ENCODE measurements at regions not wholly inside any gene's neighbourhood (a gene's known extent, or its start where the extent isn't known, plus 50 kb on each side); places are given as distances from the start of the nearest gene placed in this dataset.
"Not testable (repeated sequence)": the region's sequence is repeated elsewhere in the genome, so short reads cannot be mapped to it uniquely, and the experiment has no call there.

DNA sequence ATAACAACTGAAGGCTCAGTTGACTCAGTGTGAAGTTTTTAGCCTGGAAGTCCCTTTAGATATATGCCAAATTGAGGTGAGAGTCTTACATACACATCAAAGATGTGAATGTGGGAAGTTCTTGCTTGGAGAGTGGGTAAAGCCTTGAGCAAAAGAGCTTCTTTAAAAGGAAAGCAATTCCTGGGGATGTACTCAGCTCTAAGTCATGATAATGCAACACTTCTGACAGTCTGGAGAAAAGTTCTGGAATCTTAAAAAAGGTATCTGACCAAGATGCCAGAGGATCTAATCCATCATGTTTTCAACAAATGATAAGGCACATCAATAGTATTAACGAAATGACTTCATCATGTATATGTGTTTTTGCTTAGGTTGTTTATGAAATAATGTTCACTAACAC, 351.2 kb downstream of the CDH19 start:
- H3K4me1 ChIP-seq (ENCODE audit: insufficient read depth, low read length) = peaks cover 8% of the 10 kb centered on the region
- no peak overlapping the region for H2AFZ ChIP-seq (ENCODE audit: low read depth, low read length)
- H3K27me3 ChIP-seq (ENCODE audit: insufficient read depth, low read length) = no peaks in the 10 kb centered on the region
- no peaks in the 10 kb centered on the region for H3K36me3 ChIP-seq (ENCODE audit: insufficient read depth, low read length)
- no peak overlapping the region for H3K4me3 ChIP-seq (ENCODE audit: low read length)
- no peaks in the 10 kb centered on the region for H3K9me3 ChIP-seq (ENCODE audit: low read length)

DNA sequence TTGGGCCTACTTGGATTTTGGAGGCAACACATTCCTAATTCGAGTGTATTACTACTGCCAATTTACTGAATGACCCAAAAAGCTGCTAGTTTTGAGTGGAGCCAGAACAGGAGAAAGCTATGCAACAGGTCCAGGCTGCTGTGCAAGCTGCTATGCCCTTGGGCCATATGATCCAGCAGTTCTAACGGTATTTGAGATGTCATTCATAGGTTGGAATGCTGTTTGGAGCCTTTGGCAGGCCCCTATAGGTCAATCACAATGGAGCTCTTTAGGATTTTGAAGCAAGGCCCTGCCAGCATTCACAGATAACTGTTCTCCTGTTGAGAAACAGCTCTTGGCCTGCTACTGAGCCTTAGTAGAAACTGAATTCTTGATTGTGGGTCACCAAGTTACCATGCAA, 368.7 kb downstream of the CDH19 start:
- Histone ChIP-seq H3K9me3 (ENCODE audit: low read length) (no peaks in the 10 kb centered on the region), H2AFZ (ENCODE audit: low read depth, low read length) (no peak overlapping the region), H3K4me3 (ENCODE audit: low read length) (no peak overlapping the region), H3K4me1 (ENCODE audit: insufficient read depth, low read length) (no peaks in the 10 kb centered on the region), H3K27me3 (ENCODE audit: insufficient read depth, low read length) (no peaks in the 10 kb centered on the region), H3K36me3 (ENCODE audit: insufficient read depth, low read length) (no peaks in the 10 kb centered on the region)

DNA sequence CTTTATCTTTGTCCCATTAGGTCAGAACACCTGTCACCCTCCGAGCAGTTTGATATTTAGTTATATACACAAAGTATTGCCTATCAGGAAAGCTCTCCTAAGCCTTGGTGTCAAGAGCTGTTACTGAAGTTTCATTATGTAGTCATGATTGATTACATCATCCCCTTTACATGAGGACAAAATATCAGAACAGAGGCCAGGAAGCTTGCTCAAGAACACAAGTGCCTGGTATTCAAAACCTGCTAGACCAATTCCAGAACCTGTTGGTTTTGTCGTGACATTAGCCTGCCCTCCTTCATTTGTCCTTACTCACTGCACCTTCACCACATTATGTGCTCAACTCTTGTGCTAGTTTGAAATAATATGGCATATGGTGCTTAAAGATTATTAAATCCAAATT, 377.1 kb downstream of the CDH19 start:
- Histone ChIP-seq H3K36me3 (ENCODE audit: insufficient read depth, low read length) (no peaks in the 10 kb centered on the region), H3K27me3 (ENCODE audit: insufficient read depth, low read length) (no peaks in the 10 kb centered on the region), H3K9me3 (ENCODE audit: low read length) (no peaks in the 10 kb centered on the region), H3K4me1 (ENCODE audit: insufficient read depth, low read length) (peaks cover 18% of the 10 kb centered on the region), H3K4me3 (ENCODE audit: low read length) (no peak overlapping the region), H2AFZ (ENCODE audit: low read depth, low read length) (no peak overlapping the region)

DNA sequence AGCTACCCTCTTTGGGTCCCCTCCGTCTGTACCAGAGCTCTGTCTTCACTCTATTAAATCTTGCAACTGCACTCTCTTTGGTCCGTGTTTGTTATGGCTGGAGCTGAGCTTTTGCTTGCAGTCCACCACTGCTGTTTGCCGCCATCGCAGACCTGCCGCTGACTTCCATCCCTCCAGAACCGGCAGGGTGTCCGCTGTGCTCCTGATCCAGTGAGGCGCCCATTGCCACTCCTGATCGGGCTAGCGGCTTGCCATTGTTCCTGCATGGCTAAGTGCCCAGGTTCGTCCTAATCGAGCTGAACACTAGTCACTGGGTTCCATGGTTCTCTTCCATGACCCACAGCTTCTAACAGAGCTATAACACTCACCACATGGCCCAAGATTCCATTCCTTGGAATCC, 380.6 kb downstream of the CDH19 start:
- not testable (repeated sequence) for H3K4me3 ChIP-seq (ENCODE audit: low read length); H2AFZ ChIP-seq (ENCODE audit: low read depth, low read length); H3K27me3 ChIP-seq (ENCODE audit: insufficient read depth, low read length); H3K36me3 ChIP-seq (ENCODE audit: insufficient read depth, low read length); H3K9me3 ChIP-seq (ENCODE audit: low read length)
- peaks cover 16% of the 10 kb centered on the region for H3K4me1 ChIP-seq (ENCODE audit: insufficient read depth, low read length)

DNA sequence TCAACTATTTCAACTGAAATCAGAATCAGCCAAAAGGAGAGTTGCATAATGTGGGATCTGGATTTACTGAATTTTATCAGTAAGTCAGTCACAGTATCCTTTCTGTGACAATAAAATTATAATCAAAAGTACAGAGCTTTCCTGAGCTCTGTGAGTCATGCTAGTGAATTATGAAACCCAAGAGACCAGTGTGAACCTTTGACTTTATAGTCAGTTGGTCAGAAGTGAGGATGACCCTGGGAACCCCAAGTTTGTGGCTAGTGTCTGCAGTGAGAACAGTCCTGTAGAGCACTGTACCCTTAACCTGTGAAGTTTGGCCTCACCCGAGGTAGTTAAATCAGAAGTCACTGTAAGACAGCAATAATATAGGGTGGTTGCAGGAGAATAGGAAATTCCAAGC, 381.7 kb downstream of the CDH19 start:
- Histone ChIP-seq H3K27me3 (ENCODE audit: insufficient read depth, low read length) (no peaks in the 10 kb centered on the region), H3K9me3 (ENCODE audit: low read length) (no peaks in the 10 kb centered on the region), H3K4me1 (ENCODE audit: insufficient read depth, low read length) (peaks cover 7% of the 10 kb centered on the region)

DNA sequence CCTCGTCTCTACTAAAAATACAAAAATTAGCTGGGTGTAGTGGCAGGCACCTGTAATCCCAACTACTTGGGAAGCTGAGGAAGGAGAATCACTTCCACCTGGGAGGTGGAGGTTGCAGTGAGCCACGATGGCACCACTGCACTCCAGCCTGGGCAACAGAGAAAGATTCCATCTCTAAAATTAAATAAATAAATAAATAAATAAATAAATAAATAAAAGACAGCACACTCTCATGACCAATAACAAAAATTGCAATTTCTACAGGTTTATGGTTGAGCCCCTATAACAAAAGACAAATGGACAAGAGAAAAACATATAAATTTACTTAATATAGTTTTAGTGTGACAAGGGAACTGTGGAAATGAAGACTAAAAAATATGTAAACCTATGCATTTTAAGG, 384.1 kb downstream of the CDH19 start:
- Histone ChIP-seq H2AFZ (ENCODE audit: low read depth, low read length) (no peak overlapping the region), H3K4me1 (ENCODE audit: insufficient read depth, low read length) (no peaks in the 10 kb centered on the region), H3K27me3 (ENCODE audit: insufficient read depth, low read length) (no peaks in the 10 kb centered on the region), H3K36me3 (ENCODE audit: insufficient read depth, low read length) (no peaks in the 10 kb centered on the region), H3K4me3 (ENCODE audit: low read length) (no peak overlapping the region), H3K9me3 (ENCODE audit: low read length) (no peaks in the 10 kb centered on the region)

More for the DNA sequence above, 381.7 kb downstream of the CDH19 start:
- Histone ChIP-seq H2AFZ (ENCODE audit: low read depth, low read length) (no peak overlapping the region), H3K36me3 (ENCODE audit: insufficient read depth, low read length) (no peaks in the 10 kb centered on the region), H3K4me3 (ENCODE audit: low read length) (no peak overlapping the region)

DNA sequence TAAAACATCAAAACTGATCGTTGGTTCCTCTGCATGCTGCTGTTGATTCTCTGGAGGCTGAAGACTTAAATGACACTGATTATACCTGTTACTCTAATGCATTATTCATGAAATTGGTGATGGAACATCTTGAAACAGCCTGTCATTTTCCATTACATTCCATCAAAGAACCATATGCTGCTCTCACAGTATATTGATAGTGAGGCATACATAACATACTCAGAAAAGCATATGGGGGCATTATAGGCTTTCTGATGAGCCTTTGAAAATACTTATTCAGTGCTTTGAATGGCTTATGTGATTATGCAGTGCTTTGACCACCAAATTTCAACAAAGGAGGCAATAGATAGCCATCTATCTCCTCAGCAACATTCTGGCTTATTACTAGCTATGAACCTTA, 392.1 kb downstream of the CDH19 start:
- no peaks in the 10 kb centered on the region for H3K9me3 ChIP-seq (ENCODE audit: low read length)
- H3K27me3 ChIP-seq (ENCODE audit: insufficient read depth, low read length) = no peaks in the 10 kb centered on the region
- H3K36me3 ChIP-seq (ENCODE audit: insufficient read depth, low read length) = no peaks in the 10 kb centered on the region
- H3K4me3 ChIP-seq (ENCODE audit: low read length) = no peak overlapping the region
- no peaks in the 10 kb centered on the region for H3K4me1 ChIP-seq (ENCODE audit: insufficient read depth, low read length)
- H2AFZ ChIP-seq (ENCODE audit: low read depth, low read length) = no peak overlapping the region

DNA sequence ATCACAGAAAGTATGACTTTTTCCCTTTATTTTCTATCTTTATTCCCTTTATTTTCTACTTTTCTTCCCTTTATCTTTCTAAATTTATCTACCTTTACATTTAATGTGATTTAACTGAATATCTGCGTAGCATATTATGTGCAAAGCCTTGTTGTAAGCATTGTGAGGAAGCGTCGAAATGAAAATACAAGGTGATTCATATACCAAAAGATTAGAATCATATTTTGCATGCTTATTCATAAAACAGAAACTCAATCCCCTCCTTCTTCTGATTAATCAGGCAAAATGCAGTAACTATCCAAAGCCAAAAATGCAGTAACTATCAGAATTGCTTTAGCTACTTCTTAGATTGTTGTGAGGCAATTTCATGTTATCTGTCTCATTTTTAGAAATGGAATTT, 393.0 kb downstream of the CDH19 start:
- no peak overlapping the region for H3K4me3 ChIP-seq (ENCODE audit: low read length)
- H3K27me3 ChIP-seq (ENCODE audit: insufficient read depth, low read length) = no peaks in the 10 kb centered on the region
- no peaks in the 10 kb centered on the region for H3K4me1 ChIP-seq (ENCODE audit: insufficient read depth, low read length)
- H3K36me3 ChIP-seq (ENCODE audit: insufficient read depth, low read length) = no peaks in the 10 kb centered on the region
- no peaks in the 10 kb centered on the region for H3K9me3 ChIP-seq (ENCODE audit: low read length)
- H2AFZ ChIP-seq (ENCODE audit: low read depth, low read length) = no peak overlapping the region

DNA sequence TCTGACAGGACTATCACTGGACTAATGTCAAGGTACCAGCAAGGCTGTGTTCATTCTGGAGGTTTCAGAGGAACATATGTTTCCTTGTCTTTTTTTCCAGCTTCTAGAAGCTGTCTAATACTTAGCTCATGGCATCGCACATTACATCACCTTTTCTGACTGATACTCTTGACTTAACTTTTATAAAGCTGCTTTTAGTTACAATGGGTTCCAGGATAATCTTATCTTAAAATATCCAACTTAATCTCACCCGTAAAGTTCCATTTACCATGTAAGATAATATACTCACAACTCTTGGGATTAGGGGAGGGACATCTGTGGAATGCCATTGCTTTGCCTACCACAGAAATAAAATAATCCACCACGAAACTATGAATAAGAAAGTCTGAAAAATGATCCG, 394.2 kb downstream of the CDH19 start:
- H3K36me3 ChIP-seq (ENCODE audit: insufficient read depth, low read length) = no peaks in the 10 kb centered on the region
- no peaks in the 10 kb centered on the region for H3K27me3 ChIP-seq (ENCODE audit: insufficient read depth, low read length)
- H3K4me3 ChIP-seq (ENCODE audit: low read length) = no peak overlapping the region
- H3K4me1 ChIP-seq (ENCODE audit: insufficient read depth, low read length) = no peaks in the 10 kb centered on the region
- H2AFZ ChIP-seq (ENCODE audit: low read depth, low read length) = no peak overlapping the region
- no peaks in the 10 kb centered on the region for H3K9me3 ChIP-seq (ENCODE audit: low read length)

DNA sequence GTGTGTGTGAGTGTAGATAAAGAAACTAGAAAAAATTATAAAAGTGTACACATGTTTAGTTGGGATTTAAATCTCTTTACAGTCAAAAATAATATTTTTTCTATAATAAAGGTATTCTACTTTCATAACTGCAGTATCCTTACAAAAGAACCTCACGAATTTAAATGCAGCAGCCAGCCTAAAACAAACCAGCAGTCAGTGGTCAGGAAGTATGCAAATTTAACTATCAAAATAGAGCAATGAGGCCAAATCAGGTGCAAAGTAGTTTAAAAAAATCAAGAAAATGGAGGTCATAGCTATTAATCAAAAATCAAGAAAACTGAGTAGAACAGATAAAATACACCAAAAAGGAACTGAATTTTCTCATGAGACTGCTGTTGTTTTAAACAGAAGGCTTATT, 407.1 kb downstream of the CDH19 start:
- H3K4me1 ChIP-seq (ENCODE audit: insufficient read depth, low read length) = no peaks in the 10 kb centered on the region

DNA sequence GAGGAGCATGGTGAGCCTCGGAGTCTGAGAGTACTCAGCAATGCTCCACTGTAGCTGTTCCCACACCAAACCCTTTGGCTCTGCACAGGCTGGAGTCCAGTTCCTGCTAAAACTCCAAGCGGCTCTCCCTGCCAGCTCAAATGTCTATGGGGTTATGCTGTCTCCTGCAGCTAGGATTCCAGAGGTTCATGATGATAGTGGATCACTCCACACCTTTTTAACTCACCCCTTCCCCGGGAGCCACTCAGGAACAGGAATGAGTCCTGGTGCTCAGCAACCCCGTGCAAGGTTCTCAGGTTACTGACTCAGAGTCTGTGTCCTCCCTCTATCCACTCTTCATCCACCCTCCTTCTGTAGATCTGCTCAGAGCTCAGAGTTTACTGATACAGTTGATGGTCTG, 410.0 kb downstream of the CDH19 start:
- no peaks in the 10 kb centered on the region for H3K36me3 ChIP-seq (ENCODE audit: insufficient read depth, low read length)
- H3K27me3 ChIP-seq (ENCODE audit: insufficient read depth, low read length) = no peaks in the 10 kb centered on the region
- H3K9me3 ChIP-seq (ENCODE audit: low read length) = no peaks in the 10 kb centered on the region
- no peaks in the 10 kb centered on the region for H3K4me1 ChIP-seq (ENCODE audit: insufficient read depth, low read length)
- no peak overlapping the region for H2AFZ ChIP-seq (ENCODE audit: low read depth, low read length)
- H3K4me3 ChIP-seq (ENCODE audit: low read length) = no peak overlapping the region

More for the DNA sequence above, 407.1 kb downstream of the CDH19 start:
- H3K4me3 ChIP-seq (ENCODE audit: low read length) = no peak overlapping the region
- H3K27me3 ChIP-seq (ENCODE audit: insufficient read depth, low read length) = no peaks in the 10 kb centered on the region
- no peaks in the 10 kb centered on the region for H3K9me3 ChIP-seq (ENCODE audit: low read length)
- H2AFZ ChIP-seq (ENCODE audit: low read depth, low read length) = no peak overlapping the region
- no peaks in the 10 kb centered on the region for H3K36me3 ChIP-seq (ENCODE audit: insufficient read depth, low read length)

DNA sequence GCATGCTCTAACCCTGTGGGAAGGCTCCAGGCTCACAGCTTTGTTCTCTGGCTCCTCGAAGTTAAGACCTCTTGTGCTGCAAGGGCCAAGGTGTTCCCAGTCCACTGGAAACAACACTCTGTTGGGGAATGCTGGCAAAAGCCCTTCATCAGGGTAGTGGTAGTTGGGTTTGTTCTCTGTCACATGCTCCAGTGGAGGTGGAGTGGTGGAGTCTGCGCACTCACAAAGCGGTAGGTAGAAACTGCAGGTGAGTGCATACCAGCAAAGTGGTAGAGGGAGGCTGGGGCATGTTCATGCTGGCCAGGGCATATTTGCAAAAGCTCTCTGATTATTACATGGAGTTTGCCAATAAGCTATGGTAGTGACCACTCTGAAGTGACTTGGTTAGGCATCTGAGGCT, 410.5 kb downstream of the CDH19 start:
- Histone ChIP-seq H3K4me1 (ENCODE audit: insufficient read depth, low read length) (no peaks in the 10 kb centered on the region), H3K27me3 (ENCODE audit: insufficient read depth, low read length) (no peaks in the 10 kb centered on the region), H2AFZ (ENCODE audit: low read depth, low read length) (no peak overlapping the region), H3K9me3 (ENCODE audit: low read length) (no peaks in the 10 kb centered on the region), H3K4me3 (ENCODE audit: low read length) (no peak overlapping the region), H3K36me3 (ENCODE audit: insufficient read depth, low read length) (no peaks in the 10 kb centered on the region)

DNA sequence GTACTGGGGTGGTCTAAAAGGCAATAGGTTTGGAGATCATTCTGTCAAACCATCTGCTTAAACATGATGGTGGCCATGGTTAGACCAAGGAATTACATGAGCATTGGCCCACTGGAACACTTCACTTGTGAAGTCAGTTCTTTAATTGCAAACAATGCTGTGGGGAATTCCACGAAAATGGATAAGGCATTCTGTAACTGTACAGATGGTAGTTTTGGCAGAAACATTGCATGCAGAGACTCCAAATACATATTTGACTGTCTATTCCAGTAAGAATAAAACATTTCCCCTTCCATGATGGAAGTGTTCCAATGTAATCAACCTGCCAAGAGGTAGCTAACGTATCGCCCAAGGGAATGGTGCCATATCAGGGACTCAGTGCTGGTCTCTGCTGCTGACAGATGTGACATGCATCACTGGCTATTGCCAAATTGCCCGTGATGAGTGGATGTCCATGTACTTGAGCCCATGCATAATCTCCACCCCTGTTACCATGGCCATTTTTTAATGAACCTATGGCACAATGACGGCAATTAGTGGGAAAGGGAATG, 417.9 kb downstream of the CDH7 start:
- no peaks in the 10 kb centered on the region for H3K9me3 ChIP-seq (ENCODE audit: low read length)
- H3K4me1 ChIP-seq (ENCODE audit: insufficient read depth, low read length) = no peaks in the 10 kb centered on the region
- H3K36me3 ChIP-seq (ENCODE audit: insufficient read depth, low read length) = no peaks in the 10 kb centered on the region
- no peak overlapping the region for H3K4me3 ChIP-seq (ENCODE audit: low read length)
- no peak overlapping the region for H2AFZ ChIP-seq (ENCODE audit: low read depth, low read length)
- H3K27me3 ChIP-seq (ENCODE audit: insufficient read depth, low read length) = no peaks in the 10 kb centered on the region

DNA sequence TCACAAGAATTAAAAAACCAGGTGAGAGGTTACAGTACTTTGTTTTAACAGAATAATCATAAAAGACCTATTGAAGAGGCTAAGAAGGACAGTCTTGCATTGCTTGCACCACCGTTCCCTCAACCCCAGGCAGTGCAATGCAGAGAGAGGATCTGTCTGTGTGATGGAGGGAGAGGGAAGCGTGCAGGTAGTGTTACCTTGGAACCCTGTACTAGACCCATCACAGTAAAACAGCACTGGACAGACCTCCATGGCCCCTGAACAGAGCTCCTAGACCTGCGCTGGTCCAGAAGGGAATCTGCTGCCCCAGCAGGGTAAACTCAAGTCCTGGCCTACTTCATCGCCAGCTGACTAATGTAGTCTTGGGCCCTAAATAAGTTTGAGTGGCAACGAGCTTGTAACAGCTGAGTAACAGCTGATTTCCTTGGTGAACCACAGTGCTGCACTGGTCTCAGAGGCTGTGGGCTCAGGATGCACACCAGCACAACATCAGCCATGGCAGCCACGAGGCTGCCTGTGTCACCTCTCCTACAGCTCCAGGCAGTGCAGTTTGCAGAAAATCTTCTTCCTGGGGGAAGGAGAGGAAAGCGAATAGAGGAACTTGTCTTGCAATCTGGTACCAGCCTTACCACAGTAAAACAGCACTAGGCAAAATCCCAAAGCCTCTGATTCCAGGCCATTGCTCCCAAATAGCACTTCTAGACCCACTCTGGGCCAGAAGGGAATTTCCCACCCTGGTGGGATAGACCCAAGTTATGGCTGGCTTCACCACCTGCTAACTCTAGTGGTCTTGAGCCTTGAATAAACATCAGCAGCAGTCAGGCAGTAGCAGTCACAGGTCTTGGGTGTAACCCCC, 417.2 kb downstream of the CDH7 start:
- no peak overlapping the region for H2AFZ ChIP-seq (ENCODE audit: low read depth, low read length)
- no peak overlapping the region for H3K4me3 ChIP-seq (ENCODE audit: low read length)
- H3K9me3 ChIP-seq (ENCODE audit: low read length) = no peaks in the 10 kb centered on the region
- H3K4me1 ChIP-seq (ENCODE audit: insufficient read depth, low read length) = no peaks in the 10 kb centered on the region
- no peaks in the 10 kb centered on the region for H3K27me3 ChIP-seq (ENCODE audit: insufficient read depth, low read length)
- H3K36me3 ChIP-seq (ENCODE audit: insufficient read depth, low read length) = no peaks in the 10 kb centered on the region
